ENCODE measurements at regions not wholly inside any gene's neighbourhood (a gene's known extent, or its start where the extent isn't known, plus 50 kb on each side); places are given as distances from the start of the nearest gene placed in this dataset.

- ChIA-PET POLR2A (ENCODE audit: unreplicated experiment) (no interaction called here), CTCF (no interaction called here)
- H3K27me3 ChIP-seq (ENCODE audit: insufficient read depth, low read depth), result no peaks in the 10 kb centered on the region
- no peak for DNase-seq
- H3K9me3 ChIP-seq (ENCODE audit: insufficient read depth, low read depth), result no peaks in the 10 kb centered on the region
- no peak overlapping the region for H3K27ac ChIP-seq
- H4K20me1 ChIP-seq (ENCODE audit: insufficient read depth), result no peaks in the 10 kb centered on the region
- no peaks in the 10 kb centered on the region for H3K36me3 ChIP-seq (ENCODE audit: low read depth)
- H3K4me1 ChIP-seq (replicated peaks; ENCODE audit: insufficient read depth), result peaks cover 29% of the 10 kb centered on the region
- TF ChIP-seq CTCF (conservative IDR thresholded peaks at IDR 0.05) (no peak), EZH2 (IDR thresholded peaks at IDR 0.05; ENCODE audit: low read depth) (no peak)
- no peak overlapping the region for H3K4me2 ChIP-seq
- no peak overlapping the region for H2AFZ ChIP-seq
- no peaks in the 10 kb centered on the region for H3K9me2 ChIP-seq (ENCODE audit: insufficient read depth)
- H3K4me3 ChIP-seq, result no peak overlapping the region
- H3F3A ChIP-seq (ENCODE audit: insufficient read depth, low read depth), result peaks cover 30% of the 10 kb centered on the region
- H3K79me2 ChIP-seq (ENCODE audit: low read depth), result no peaks in the 10 kb centered on the region
- intact Hi-C loops (cut with micrococcal nuclease; ENCODE audit: unreplicated experiment), result no loop called here
- no TSS peak for BruUV-seq (replicated peaks)
Measured at GRCh38 chr5:56450766-56451165, 217.6 kb upstream of the ANKRD55 start.

- TF ChIP-seq EZH2 (IDR thresholded peaks at IDR 0.05; ENCODE audit: low read depth), result no peak
- TF ChIP-seq CTCF (conservative IDR thresholded peaks at IDR 0.05), result no peak
- H3K9me2 ChIP-seq (ENCODE audit: insufficient read depth), result no peaks in the 10 kb centered on the region
- H3F3A ChIP-seq (ENCODE audit: insufficient read depth, low read depth), result peaks cover 32% of the 10 kb centered on the region
- H2AFZ ChIP-seq, result no peak overlapping the region
- BruUV-seq (replicated peaks), result no TSS peak
- intact Hi-C loops (cut with micrococcal nuclease; ENCODE audit: unreplicated experiment), result loop anchor here (5.0 to 10.0 kb wide), 3 partner anchors 76 to 368 kb away; partner anchors contain the start of gene MAP3K1
- H3K4me2 ChIP-seq, result no peak overlapping the region
- no peaks in the 10 kb centered on the region for H3K79me2 ChIP-seq (ENCODE audit: low read depth)
- H3K36me3 ChIP-seq (ENCODE audit: low read depth), result no peaks in the 10 kb centered on the region
- DNase-seq, result no peak
- no peaks in the 10 kb centered on the region for H3K27me3 ChIP-seq (ENCODE audit: insufficient read depth, low read depth)
- H3K9me3 ChIP-seq (ENCODE audit: insufficient read depth, low read depth), result no peaks in the 10 kb centered on the region
- no peak overlapping the region for H3K4me3 ChIP-seq
- no peaks in the 10 kb centered on the region for H4K20me1 ChIP-seq (ENCODE audit: insufficient read depth)
- H3K4me1 ChIP-seq (replicated peaks; ENCODE audit: insufficient read depth), result peaks cover 30% of the 10 kb centered on the region
- H3K27ac ChIP-seq, result no peak overlapping the region
- ChIA-PET POLR2A (ENCODE audit: unreplicated experiment) (no interaction called here), CTCF (no interaction called here)
Measured at GRCh38 chr5:56449071-56449640, 216.0 kb upstream of the ANKRD55 start.

- Histone ChIP-seq H4K20me1 (ENCODE audit: insufficient read depth) (no peaks in the 10 kb centered on the region), H3K79me2 (ENCODE audit: low read depth) (no peaks in the 10 kb centered on the region), H3K4me2 (peak overlapping the region; percentile 54), H3F3A (ENCODE audit: insufficient read depth, low read depth) (peaks cover 32% of the 10 kb centered on the region), H3K27me3 (ENCODE audit: insufficient read depth, low read depth) (no peaks in the 10 kb centered on the region), H3K36me3 (ENCODE audit: low read depth) (no peaks in the 10 kb centered on the region), H3K27ac (peak overlapping the region; percentile 79), H3K9me2 (ENCODE audit: insufficient read depth) (no peaks in the 10 kb centered on the region), H3K9me3 (ENCODE audit: insufficient read depth, low read depth) (no peaks in the 10 kb centered on the region; the same call in 1 of the 2 replicates), H3K4me1 (replicated peaks; ENCODE audit: insufficient read depth) (peaks cover 30% of the 10 kb centered on the region), H2AFZ (no peak overlapping the region; the same call in 1 of the 2 replicates), H3K4me3 (no peak overlapping the region)
- TF ChIP-seq EZH2 (IDR thresholded peaks at IDR 0.05; ENCODE audit: low read depth), result no peak
- no peak for TF ChIP-seq CTCF (conservative IDR thresholded peaks at IDR 0.05)
- DNase-seq, result no peak
- CTCF ChIA-PET, result interaction anchor here (0.9 to 1.2 kb wide), 4 partner anchors 96 to 222 kb away, joined by 3 to 5 read pairs (median 4); no protein-coding TSS in a partner anchor
- POLR2A ChIA-PET (ENCODE audit: unreplicated experiment), result interaction anchor here (0.6 to 0.7 kb wide), 2 partner anchors 43 to 448 kb away, joined by 3 to 4 read pairs; no protein-coding TSS in a partner anchor
- intact Hi-C loops (cut with micrococcal nuclease; ENCODE audit: unreplicated experiment), result loop anchor here (1.0 to 10.0 kb wide), 6 partner anchors 44 to 370 kb away; partner anchors contain the start of gene MAP3K1
- no TSS peak for BruUV-seq (replicated peaks)
Measured at GRCh38 chr5:56447656-56448055, 214.5 kb upstream of the ANKRD55 start.

Measured in PC-9 (cell line).